HG02571 (cell line): ENCODE measurements at regions not wholly inside any gene's neighbourhood (a gene's known extent, or its start where the extent isn't known, plus 50 kb on each side); places are given as distances from the start of the nearest gene placed in this dataset.
"Not testable (repeated sequence)": the region's sequence is repeated elsewhere in the genome, so short reads cannot be mapped to it uniquely, and the experiment has no call there.

ENCODE experiments used
- ATAC-seq: cut with Tn5 transposase; IDR thresholded peaks from one replicate; pipeline ENCODE4 v1.9.1; 2021; ENCODE audit warnings: mild to moderate bottlenecking, moderate library complexity; ENCODE audit not compliant: unreplicated experiment

DNA sequence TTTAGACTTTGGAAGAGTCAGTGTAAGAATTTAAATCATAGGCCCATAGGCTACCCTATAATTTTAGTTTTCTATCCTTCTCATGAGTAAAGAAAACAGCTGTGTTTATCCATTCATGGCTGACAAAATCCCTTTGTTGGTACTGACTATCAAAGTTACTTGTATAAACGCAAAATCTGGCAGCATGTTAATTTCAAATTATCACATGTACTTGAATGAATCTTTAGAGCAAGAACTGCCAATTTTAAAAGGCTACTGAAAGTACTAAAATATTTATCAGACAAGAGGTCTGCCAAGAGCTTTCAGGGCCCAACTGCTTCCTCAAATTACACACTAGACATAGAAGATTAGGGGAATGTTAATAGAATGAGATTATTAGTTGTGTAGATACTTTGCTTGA is 66.6 kb downstream of the MYL12B start:
- ATAC-seq, result no peak

DNA sequence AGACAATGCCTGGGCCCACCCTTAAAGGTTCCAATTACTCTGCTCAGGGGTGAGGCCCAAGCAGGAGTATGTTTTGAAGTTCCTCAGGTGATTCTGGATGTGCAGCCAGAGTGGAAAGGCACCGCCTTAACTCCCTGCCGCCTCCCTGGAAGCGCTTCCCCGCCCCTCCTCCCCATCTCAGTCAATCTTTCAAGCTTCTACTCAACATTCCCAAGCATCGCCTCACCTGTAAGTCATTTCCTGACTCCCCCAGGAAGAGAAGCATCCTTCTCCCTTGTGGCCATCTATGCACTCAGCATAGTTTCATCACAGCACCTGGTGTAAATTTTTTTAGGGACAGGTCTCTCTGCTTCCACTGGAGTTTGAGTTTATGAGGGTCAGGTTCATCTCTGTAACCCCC is 67.5 kb downstream of the MYL12B start:
- no peak for ATAC-seq

- no peak for ATAC-seq
Measured at GRCh38 chr18:3329872-3330271, 67.9 kb downstream of the MYL12B start.

DNA sequence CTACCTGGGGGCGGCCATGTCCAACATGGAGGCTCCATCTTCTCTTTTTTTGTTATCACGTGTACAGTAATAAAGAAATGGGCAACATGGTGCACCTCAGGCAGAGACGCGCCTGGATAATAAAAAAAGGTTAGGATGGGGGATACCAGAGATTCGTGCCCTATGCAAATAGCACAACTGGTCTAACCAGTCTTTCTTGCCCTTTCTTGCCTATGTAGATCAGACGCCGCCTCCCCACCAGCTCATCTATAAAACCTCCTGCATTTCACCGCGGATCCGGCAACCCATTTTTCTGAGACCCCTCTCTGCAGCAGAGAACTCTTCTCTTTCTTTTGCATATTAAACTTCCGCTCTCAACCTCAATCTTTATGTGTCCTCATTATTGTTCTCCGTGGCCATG is 68.7 kb downstream of the MYL12B start:
- no peak for ATAC-seq

DNA sequence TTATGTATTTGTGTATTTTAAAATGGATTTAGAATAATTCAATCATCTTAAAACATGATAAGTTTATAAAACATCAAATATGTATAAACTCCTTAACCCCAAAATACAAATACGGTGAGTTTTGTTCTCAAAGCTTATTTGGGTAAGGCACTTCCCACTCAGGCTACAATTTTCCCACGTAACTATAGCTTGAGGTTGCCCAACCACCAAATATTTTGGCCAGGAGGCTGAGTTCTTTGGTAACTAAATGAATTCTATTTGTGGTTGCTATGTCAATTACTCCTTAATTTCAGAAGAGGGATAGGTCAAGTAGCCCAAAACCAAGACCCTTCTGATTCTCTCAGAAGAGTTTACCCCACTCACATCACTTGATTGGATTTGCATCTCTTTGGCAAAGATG is 70.4 kb downstream of the MYL12B start:
- ATAC-seq, result no peak

DNA sequence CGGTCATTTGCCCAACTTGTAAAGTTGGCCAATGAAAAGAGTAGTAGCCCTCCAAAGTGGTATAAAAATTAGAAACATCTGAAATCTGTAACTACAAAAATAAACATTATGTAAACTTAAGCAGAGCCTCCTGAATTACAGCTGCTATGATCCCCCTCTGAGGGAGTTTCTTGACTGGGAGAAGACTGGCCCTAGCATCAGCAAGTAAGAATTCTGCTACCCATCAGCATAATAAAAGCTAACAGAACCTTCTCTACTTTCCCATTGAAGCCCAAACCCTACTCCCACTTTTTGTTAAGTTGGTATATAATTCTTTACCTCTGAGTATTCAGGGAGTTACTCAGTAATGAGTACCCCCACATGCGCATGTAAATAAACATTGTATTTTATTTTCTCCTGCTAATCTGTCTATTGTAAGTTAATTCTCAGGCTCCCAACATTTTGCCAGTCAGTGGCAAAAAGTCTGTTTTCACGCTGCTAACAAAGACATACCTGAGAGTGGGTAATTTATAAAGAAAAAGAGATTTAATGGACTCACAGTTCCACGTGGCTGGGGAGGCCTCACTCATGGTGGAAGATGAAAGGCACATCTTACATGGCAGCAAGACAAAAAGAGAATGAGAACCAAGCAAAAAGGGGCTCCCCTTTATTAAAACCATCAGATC is 71.3 kb downstream of the MYL12B start:
- ATAC-seq, result no peak

DNA sequence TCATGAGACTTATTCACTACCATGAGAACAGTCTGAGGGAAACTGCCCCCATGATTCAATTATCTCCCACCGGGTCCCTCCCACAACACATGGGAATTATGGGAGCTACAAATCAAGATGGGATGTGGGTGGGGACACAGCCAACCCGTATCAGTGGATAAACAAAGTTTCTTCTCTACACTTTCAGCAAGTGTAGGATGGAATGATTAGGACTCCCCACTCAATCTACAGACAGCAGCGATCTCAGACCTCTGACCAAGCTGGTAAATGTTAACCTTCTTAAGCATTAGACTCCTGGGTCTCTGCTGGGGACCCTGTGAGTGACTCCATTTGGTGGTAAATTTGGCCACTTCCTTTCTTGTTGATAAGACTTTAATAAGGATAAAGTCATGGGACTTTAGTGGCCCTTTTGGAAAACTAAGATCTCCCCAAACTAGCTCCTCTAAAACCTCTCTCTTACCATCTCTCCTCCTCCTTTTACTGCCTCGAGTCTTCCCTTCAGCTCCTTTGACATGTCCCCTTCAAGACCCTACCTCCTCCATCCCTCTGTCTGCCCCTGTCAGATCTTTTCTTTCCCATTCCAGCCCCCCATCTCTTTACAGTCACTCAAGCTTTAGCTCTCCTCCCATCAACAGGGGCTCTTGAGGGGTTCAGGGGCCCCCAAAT is 71.9 kb downstream of the MYL12B start:
- ATAC-seq, result no peak

DNA sequence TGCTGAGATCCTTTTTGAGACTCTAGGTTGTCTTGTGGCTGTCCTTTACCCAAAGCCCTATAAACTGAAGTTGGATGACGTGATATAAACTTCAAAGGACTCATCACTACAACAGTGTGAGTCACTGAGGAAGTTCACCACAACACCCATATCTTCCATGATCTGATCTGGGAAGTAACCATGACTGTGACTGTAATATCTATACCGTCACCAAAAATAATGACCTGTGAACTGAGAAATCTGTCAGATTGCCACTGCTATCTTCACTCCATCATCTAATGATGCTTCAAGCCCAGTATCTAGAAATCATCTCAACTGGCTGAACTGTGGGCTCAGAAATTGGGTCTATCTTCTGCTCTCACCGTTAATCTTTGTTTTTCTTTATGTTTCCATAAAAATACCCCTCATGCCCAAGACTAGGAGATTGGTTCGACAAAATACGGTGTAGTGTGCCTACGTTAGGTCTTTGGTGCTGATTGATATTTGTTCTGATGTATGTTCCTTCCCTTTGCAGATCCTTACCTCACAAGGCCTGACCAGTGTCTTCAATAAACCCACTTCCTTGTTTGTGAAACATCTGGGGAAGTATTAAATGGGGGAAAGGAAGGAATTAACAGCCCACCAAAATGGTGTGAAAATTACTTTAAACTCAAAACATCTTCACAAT is 78.2 kb downstream of the MYL12B start:
- ATAC-seq, result no peak

- ATAC-seq, result no peak
Measured at GRCh38 chr18:3340682-3341097, 78.8 kb downstream of the MYL12B start.

DNA sequence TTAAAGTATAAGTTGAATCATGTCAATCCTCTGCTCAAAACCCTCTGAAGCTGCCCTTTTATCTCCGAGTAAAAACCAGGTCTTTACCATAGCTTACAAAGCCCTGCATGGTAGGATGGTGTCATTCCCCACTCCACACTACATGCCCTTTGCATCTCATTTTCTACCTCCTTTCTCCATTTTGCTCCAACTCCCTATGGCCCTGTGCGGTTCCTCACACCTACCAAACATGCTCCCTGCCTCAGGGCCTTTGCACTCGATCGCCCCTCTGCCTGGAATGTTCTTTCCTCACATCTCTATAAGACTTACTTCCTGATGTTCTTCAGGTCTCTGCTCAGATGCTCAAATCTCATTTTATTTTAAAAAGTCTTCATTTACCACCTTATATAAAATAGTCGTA is 80.7 kb downstream of the MYL12B start:
- no peak for ATAC-seq

GRCh38 chr18:3345452-3345851 is 83.5 kb downstream of the MYL12B start:
- ATAC-seq, result no peak

- no peak for ATAC-seq
Measured at GRCh38 chr18:3345885-3346284, 84.0 kb downstream of the MYL12B start.

- ATAC-seq, result no peak
Measured at GRCh38 chr18:3346487-3346886, 84.6 kb downstream of the MYL12B start.

DNA sequence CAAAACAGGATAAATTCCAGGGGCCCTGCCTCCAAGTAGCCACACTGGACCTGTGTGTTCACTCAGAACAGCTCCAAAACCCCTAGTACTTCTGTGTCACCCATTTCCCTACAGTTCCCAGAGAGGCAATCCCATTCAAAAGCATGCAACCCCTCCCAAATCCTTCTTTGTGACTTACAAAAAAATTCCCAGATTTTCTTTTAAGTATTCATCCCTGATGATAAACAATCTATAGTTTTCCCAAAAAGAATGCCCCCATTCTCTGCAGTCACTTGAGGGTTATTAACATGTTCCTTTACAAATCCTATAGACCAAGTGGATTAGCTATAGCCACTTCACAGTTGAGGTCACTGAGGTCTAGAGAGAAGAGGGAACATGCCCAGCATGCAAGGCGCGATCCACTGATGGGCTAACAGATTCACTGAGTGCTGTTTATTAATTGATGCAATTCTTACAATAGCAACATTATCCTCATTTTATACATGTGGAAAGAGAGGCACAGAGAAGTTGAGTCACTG is 85.4 kb downstream of the MYL12B start:
- no peak for ATAC-seq

DNA sequence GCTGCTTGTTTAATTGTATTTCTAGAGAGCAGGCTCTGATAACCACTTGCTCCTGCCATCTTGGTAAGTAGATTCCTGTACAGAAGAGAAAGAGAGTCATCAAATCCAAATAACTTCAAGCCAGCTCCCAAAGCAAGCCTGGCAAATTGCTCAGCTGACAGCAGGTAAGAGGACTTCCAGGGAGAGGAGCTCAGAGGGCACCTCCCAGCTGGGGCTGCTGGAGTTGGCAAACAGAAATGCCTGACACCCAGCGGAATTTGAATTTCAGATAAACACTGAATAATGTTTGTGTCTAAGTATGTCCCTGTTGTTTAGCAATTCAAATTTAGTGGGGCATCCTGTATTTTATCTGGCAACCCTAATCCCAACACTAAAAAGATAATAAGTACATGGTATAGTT is 86.2 kb downstream of the MYL12B start:
- no peak for ATAC-seq

GRCh38 chr18:3349046-3349841 is 87.3 kb downstream of the MYL12B start:
- ATAC-seq, result not testable (repeated sequence)

DNA sequence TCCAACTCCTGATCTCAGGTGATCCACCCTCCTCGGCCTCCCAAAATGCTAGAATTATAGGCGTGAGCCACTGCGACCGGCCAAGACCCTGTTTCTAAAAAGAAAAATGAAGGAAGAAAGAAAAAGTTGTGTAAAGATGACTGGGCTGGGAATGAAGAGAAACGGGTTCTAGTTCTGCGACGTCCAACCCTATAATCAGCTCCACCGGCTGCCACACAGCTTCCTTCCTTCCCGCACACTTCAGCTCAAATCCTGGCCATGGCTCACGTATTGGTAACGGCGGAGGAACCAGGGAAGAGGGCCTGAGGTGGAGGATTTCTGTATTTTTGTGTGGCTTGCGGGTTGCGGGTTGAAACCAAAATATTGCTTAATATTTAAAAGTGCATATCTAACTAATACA is 88.1 kb downstream of the MYL12B start:
- ATAC-seq, result no peak

DNA sequence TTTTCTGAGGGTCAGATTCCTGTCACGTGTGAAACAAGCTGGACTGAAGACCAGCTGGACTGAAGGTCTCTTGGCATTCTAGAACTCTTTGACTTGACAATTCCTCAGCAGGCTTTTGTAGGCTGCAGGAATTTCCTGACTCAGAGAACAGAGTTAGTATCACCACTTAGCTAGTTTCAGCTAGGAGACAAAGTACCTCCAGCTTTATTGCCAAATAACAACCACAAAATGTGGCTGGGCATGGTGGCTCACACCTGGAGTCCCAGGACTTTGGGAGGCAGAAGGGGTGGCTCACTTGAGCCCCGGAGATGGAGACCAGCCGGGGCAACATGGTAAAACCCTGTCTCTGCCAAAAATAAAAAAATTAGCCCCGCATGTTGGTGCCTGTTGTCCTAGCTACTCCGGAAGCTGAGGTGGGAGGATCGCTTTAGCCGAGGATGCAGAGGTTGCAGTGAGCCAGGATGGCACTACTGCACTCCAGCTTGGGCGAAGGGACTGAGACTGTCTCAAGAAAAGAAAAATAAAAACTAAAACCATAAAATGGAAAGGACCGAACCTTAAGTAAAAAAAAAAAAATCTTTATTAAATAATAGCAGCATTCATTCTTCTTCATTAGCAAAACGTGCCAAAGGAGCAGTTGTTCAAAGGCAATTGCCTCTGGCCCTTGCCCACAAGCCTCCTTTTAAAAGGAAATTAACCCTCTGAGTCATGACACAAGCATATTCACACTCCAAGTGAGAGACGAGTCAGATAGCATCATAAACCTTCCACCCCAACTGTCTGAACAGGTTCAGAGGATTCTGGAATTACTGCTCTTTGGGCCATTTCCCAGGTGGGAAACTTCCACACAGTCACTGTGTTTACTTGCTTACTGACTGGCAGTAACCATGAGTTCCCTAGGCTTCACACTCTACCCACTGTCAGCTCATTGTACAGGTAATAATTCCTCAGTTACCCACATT is 88.9 kb downstream of the MYL12B start:
- ATAC-seq, result no peak

DNA sequence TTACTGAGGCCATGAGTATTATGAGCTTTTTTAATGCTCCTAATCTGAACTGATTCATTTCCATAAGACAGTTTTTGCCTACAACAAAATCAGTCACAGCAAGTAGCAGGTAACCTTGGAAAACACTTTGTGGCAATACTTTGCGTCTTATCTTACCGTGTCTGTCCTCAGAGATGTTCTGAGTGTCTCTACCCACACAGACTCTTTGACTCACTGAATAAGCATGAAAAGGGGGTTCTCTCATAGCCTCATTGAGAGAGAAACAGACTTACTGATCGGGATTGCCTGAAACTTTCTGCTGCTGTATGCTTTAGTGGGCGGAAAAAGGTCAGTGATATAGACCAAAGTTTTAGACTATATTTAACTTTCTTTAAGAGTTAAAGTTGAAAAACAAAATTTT is 92.6 kb downstream of the MYL12B start:
- no peak for ATAC-seq

DNA sequence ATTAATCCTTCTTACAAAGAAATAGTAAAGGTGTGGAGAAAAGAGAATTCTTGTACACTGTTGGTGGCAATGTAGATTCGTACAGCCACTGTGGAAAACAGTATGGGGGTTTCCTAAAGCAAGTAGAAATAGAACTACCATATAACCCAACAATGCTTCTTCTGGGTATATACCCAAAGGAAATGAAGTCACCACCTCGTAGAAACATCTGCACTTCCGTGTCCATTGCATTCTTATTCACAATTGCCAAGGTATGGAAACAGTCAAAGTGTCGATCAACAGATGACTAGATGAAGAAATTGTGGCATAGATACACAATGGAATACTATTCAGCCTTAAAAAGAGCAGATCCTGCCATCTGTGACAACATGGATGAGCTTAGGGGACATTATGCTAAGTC is 93.4 kb upstream of the TGIF1 start:
- ATAC-seq, result no peak
